ENCODE measurements at regions not wholly inside any gene's neighbourhood (a gene's known extent, or its start where the extent isn't known, plus 50 kb on each side); places are given as distances from the start of the nearest gene placed in this dataset.

DNA sequence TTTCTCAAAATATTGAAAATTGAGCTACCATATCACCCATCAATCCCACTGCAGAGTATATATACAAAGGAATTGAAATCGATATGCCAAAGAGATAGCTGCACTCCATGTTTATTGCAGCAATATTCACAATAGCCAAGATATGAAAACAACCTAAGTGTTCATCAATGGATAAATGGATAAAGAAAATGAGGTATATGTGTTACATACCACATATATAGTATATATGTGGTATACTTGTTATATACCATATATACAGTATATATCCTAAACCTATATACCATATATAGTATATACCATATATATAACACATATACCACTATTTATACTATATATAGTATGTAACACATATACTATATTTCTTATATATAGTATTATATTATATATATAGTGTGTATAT, 313.3 kb downstream of the ZNF608 start (continued):
- no peak for TF ChIP-seq BACH1 (IDR thresholded peaks at IDR 0.05; ENCODE audit: low read length)
- TF ChIP-seq KDM1A (IDR thresholded peaks at IDR 0.05; ENCODE audit: borderline replicate concordance, low read length): no peak
- TF ChIP-seq, protein P1, sequence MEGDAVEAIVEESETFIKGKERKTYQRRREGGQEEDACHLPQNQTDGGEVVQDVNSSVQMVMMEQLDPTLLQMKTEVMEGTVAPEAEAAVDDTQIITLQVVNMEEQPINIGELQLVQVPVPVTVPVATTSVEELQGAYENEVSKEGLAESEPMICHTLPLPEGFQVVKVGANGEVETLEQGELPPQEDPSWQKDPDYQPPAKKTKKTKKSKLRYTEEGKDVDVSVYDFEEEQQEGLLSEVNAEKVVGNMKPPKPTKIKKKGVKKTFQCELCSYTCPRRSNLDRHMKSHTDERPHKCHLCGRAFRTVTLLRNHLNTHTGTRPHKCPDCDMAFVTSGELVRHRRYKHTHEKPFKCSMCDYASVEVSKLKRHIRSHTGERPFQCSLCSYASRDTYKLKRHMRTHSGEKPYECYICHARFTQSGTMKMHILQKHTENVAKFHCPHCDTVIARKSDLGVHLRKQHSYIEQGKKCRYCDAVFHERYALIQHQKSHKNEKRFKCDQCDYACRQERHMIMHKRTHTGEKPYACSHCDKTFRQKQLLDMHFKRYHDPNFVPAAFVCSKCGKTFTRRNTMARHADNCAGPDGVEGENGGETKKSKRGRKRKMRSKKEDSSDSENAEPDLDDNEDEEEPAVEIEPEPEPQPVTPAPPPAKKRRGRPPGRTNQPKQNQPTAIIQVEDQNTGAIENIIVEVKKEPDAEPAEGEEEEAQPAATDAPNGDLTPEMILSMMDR (IDR thresholded peaks at IDR 0.05; ENCODE audit: control extremely low read depth in 1 of 3, insufficient read depth in 1 of 3, low read depth in 1 of 3, low read length in 3 of 3): no peak
- TF ChIP-seq TCF12 (IDR thresholded peaks at IDR 0.05; ENCODE audit: low read depth, low read length): no peak
- TF ChIP-seq EP300 (IDR thresholded peaks at IDR 0.05; ENCODE audit: borderline replicate concordance in 1 of 2, low read depth in 2 of 2, low read length in 2 of 2): no peak
- no peak for TF ChIP-seq BRCA1 (IDR thresholded peaks at IDR 0.05; ENCODE audit: low read depth, low read length)

Data from H1 (cell line).